NCI-H1048 (cell line): ENCODE measurements at regions not wholly inside any gene's neighbourhood (a gene's known extent, or its start where the extent isn't known, plus 50 kb on each side); places are given as distances from the start of the nearest gene placed in this dataset.

Experiments used
- DNase-seq: peaks from one replicate; lab custom pipeline; 2025; lab: John Stamatoyannopoulos, UW

- no peak for DNase-seq
These were observed 144.6 kb downstream of the TPH2 start for GRCh38 chr12:72082986-72083820.

DNA sequence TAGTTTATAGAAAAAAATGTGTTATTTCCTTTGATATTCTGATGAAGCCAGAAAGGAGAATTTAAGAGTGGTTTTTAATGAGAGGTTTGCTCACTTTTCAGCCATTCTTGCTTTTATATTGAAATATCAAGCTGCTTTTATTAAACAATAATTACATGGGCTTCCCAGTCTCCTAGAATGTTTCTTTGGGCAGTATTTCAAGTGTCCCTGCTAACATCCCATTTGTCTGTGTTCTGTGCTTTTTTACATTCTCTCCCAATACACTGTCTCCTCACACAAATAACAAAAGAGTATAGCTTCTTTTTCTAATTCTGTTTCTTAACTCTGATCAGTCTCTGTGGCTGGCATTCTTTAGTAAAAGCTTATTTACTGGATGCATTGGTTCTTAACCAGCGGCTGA is 145.4 kb downstream of the TPH2 start:
- DNase-seq, result no peak

GRCh38 chr12:72084880-72085279 is 146.2 kb downstream of the TPH2 start:
- DNase-seq, result no peak

DNA sequence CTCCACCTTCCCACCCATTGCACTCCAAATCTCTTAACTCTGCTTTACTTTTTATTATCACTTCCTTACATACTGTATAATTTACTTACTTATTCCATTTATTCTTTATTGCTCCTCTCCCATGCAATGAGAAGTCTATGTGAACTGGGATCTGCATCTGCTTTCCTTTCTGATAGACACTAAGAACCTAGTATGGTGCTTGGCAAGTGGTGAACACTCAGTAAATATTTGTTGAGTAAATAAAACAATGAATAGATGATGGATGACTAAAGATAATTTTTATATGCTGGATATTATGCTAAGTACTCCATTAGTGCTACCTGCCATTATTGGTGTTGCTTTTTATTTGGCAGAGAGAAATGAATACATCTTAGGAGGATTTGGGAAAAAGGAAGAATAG is 151.0 kb downstream of the TPH2 start:
- DNase-seq, result no peak

GRCh38 chr12:72093424-72093823 is 154.8 kb downstream of the TPH2 start:
- no peak for DNase-seq

- no peak for DNase-seq
These were observed 155.3 kb downstream of the TPH2 start for GRCh38 chr12:72093930-72094329.

DNA sequence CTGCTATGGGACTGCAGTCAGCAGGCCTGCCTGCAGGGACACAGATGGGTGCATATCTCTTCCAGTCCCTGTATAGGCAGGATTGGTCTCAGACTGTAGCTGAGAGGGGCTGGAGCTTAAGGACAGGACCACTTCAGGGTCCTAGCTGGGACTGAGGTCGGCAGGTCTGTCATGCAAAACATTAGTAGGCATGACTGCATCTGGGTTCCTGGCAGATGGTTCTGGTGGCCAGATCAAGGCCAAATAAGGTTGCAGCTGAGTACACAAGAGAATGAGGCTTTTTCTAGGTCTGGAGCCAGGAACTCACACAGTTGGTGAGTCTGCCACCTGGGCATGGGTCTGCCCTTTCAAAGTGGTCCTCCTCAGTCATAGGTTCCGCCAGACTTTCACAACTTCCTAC is 155.8 kb downstream of the TPH2 start:
- no peak for DNase-seq

DNA sequence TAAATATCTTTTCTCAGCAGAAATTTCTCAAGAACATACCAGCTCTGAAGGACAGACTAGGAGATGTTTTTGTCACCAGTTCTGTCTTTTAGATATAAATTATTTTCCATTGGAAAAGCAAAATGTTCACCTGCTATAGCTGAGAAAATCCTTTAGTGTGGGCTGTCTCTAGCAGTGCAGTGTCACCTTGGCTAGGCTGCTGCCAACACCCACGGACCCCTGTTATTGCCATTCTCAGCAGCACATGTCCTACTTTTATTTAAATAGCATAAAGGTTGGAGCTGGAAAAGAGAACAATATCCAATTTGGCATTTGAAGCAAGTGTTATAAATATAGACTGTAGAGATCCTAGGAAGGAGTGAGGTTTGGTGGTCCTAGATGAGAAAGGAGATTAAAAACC is 156.4 kb downstream of the TPH2 start:
- DNase-seq, result no peak

DNA sequence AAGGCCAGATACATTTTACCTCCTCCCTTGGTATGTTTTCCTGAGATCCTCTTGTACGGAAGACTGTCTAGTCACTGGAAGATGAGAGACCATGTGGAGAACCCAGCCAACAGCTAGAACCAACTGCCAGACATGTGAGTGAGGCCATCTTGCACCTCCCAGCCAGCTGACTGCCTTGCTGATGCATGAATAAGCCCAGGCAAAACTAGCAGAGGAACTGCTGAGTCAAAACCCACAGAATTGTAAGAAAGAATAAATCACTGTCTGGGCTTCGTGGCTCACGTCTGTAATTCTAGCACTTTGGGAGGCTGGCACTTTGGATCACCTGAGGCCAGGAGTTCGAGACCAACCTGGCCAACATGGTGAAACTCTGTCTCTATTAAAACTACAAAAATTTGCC is 160.0 kb downstream of the TPH2 start:
- DNase-seq, result no peak

GRCh38 chr12:72100854-72101253 is 162.2 kb downstream of the TPH2 start:
- no peak for DNase-seq

- no peak for DNase-seq
These were observed 163.5 kb downstream of the TPH2 start for GRCh38 chr12:72102150-72102549.

DNA sequence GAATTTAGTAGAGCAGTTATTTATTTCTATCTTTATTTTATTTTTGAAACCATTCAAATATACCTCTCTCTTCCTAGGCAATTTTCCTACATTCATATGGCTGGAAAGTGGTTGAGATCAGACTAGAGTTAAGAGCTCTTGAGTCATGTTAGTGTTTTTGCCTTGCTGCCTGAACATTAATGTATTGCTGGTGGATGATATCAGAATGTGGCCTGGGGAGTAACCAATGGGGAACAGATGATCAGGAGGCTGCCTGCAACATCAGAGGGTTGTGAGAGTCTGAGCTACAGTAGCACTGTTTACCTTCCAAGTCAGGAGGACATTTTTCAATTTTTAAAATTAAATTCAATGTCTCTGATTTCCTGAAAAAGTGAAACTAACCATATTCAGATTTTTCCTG is 166.3 kb upstream of the TRHDE start:
- DNase-seq, result no peak

DNA sequence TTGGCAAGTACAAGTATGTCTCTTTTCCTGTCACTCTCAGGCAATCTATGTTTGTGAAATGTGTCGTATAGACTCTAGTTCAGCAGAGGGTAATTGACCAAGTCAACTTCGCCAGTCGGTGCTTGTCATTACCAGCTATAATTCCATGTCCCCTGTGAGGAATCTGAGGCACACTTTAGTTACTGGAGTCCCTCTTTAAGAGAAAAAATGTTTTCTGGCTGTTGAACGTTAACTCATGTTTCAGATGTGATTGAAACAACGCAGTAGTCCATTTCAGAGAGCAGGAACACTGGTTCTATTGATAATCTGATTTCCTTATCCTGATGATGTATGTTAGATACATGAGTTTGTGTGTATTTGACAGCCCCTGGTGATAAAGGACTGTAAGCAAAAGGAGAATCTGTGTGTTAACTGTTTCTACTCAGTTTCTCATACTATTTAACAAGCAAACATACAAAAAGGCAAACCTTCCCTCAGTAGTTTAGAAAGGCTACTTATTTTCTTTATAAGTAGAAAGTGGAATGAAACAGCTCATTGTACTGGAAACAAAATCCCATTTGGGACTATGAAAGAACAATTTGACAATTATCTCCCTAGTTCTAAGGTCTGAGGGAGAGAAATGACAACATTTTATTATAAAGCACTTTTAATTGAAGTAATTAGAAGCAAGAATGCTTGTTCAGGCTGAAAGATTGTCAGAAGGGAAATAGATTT is 161.1 kb upstream of the TRHDE start:
- DNase-seq, result no peak

DNA sequence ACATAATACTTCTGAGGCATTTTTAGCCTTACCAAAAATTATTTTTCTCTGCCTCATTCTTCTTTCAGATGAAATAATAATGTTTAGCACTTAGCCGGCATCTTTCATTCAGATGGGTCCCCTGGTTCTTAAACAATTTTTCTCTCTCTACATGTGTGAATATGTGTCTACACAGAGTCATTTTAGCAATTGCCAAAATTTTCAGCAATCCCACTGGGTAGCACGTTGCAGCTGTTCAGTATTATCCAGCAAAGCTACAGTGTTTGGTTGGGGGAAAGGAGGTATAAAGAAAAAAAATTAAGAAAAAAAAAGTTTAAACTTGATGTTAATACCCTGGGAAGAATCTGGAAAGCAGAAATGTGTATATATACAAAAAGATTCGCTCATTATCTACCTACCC is 160.5 kb upstream of the TRHDE start:
- no peak for DNase-seq

DNA sequence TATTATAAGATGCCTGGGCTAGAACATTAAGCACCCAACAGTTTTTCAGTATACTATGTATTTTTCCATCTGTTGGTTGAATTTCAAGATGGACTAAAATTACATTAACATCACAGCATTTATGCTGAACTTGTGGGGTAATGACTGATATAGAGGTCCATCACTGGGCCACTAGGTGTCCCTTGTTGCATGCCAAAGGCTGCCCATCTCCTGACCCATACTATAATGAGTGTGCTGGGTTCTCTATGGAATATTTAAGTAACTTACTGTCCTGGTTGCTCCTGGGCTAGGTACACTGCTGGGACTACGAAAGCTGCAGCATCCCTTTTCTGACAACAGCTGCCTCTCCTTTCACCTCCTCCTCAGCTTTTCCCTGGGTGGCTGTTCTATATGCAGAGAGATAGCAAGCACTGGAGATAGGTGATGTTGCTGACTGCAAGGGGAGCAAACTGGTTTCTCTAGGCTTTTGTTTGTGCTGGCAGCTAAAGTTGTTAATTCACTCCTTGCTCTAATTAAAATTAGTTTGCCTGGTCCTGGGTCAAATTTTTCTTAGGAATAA is 138.6 kb upstream of the TRHDE start:
- no peak for DNase-seq

DNA sequence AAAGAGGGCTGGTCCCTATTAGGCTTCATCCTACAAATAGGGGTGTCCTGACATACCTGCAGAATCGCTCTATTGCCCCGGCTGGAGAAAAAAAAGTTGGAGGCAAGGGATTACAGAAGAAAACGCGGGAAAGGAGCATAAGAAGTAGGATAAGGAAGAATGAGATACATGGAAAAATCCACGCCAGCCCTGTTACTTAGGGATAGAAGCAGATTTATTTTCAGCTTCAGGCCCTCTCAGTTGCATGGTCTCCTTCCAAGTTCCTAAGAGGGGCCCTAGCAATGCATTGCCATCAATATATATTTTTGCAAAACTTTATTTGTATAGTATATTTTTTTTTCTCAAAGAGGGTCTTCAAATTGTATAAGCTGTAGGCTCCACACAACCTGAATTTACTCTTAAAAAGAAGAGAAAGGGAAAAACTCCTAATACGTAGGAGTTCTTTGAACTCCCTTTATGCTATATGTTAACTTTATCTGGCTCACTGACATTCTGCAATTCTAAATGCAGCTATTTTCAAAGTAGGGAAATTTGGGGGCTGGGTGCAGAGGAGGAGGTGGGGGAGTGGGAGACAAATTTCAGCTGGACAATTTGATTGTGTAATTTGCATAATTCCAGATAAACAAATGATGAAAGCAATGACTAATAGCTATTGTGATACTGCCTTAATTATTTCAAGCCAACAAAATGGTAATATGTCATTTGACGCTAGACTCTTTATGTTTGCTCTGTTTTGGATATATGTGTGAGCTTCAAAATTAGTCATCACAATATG is 137.7 kb upstream of the TRHDE start:
- peak; percentile 50 for DNase-seq

DNA sequence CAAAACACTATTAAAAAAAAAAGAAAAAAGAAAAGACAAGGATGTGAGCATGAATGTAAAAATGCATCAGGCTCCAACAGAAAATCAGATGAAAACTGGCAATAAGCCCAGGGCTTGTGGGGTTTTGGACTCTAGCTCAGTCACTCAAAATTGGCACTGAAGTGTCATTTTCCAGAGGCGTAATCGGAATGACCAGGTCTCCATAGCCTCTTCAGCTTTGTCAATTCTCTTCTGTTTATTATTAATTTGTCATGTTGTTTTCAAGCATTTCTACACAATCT is 137.2 kb upstream of the TRHDE start:
- DNase-seq, result no peak

GRCh38 chr12:72136792-72137191 is 135.4 kb upstream of the TRHDE start:
- DNase-seq, result no peak

DNA sequence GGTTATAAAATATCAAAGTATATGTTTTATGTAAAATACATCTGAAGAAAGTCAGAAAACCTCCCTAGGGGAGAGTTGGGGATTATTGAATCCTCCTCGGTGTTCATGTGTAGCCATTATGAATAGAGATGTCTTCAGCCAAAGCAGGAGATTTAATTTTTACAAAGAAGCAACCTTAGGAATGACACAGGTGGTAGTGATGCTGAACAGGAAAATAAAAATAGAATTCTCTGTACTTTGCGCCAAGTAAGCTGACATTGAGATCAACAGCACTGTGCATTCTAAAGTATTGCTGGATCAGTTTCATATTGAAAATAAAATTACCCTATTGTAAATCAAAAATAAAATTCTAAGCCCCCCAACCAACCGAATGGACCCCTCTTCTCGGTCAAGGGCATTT is 132.8 kb upstream of the TRHDE start:
- no peak for DNase-seq

DNA sequence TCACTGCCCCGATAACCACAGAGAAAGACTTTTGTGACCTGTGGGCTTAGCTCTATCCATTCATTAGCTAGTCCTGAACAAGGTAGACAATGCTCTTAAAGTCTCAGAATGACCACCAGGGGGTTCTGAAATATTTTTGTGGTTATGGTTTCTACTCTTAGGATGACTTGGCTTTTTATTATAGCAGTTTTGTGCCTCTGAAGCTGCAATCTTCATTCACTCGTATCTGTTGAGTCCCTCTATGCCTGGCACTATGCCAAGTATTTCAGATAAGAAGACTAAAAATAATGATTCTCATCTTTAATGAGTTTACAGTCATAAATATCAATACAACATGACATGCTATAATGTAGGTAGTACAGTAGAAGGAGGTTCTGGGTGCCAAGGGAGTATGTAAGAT is 130.8 kb upstream of the TRHDE start:
- DNase-seq, result no peak

DNA sequence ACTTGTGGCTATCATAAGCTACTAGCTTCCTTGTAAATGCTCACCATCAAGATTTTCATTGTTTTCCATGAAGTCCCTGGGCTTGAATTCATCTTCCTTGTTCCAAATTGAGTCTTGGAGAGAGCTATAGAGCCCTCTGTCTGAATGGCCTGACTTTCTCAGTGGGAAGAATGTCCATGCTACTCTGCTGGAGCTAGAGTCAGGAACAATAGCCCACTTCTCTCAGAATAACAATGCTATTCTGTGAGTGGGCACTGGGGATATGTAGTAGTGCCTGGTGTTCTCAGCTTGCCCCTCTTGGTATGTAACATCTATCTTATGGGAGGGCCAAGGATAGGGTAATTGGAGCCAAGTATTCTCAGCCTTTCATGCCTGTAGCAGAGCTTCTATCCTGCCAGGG is 127.6 kb upstream of the TRHDE start:
- DNase-seq, result no peak

GRCh38 chr12:72146495-72146894 is 125.7 kb upstream of the TRHDE start:
- no peak for DNase-seq

GRCh38 chr12:72148709-72149108 is 123.5 kb upstream of the TRHDE start:
- DNase-seq, result no peak
